OCI-LY3 (cell line): ENCODE measurements at regions not wholly inside any gene's neighbourhood (a gene's known extent, or its start where the extent isn't known, plus 50 kb on each side); places are given as distances from the start of the nearest gene placed in this dataset.

Source experiments
- CTCF ChIP-seq: fragments of 200-600, 300-600 bp; sonication (generic); IDR thresholded peaks from 2 replicates; pipeline ENCODE4 v1.5.1; 2014; ENCODE audit warnings: antibody characterized with exemption, low read length, low read depth
- EZH2phosphoT487 ChIP-seq: fragments of 200-600 bp; shearing (Covaris generic); IDR thresholded peaks from 2 replicates; pipeline ENCODE4 v1.6.1; 2018; ENCODE audit warnings: antibody characterized with exemption, mixed run types, low read depth

- TF ChIP-seq CTCF, result no peak
- TF ChIP-seq EZH2phosphoT487, result no peak
Observed at GRCh38 chr5:167217097-167217743, 1074.2 kb upstream of the WWC1 start.
